Tibial artery (tissue), 4 donors: ENCODE measurements at regions not wholly inside any gene's neighbourhood (a gene's known extent, or its start where the extent isn't known, plus 50 kb on each side); places are given as distances from the start of the nearest gene placed in this dataset.
"Not testable (repeated sequence)": the region's sequence is repeated elsewhere in the genome, so short reads cannot be mapped to it uniquely, and the experiment has no call there.

Experiments used
- DNase-seq, 2 donors: peaks; one replicate each; pipeline ENCODE4 v3.0.0-alpha.2; 2019
- H3K27ac ChIP-seq, 2 donors: fragments of 200-600 bp; sonication (generic) in 1 of 2; 1 replicate in 1 of 2; 2 replicates in 1 of 2; pipeline ENCODE4 v1.5.1; 2018 to 2019; ENCODE audit warnings: mild to moderate bottlenecking in 1 of 2
- H3K27me3 ChIP-seq, 2 donors: fragments of 200-600 bp; sonication (generic) in 1 of 2; one replicate each; pipeline versions ENCODE4 v1.5.1 to v1.6.0; 2016 to 2019
- H3K36me3 ChIP-seq, 3 donors: fragments of 200-600 bp; sonication (generic) in 2 of 3; one replicate each; pipeline ENCODE4 v1.5.1; 2016 to 2019; ENCODE audit warnings: mild to moderate bottlenecking in 2 of 3
- H3K4me1 ChIP-seq, 4 donors: fragments of 200-600 bp; sonication (generic) in 2 of 4; 1 replicate in 3 of 4; 2 replicates in 1 of 4; pipeline ENCODE4 v1.5.1; 2016 to 2019
- H3K4me3 ChIP-seq, 2 donors: fragments of 200-600 bp; sonication (generic) in 1 of 2; 1 replicate in 1 of 2; 2 replicates in 1 of 2; pipeline ENCODE4 v1.5.1; 2018 to 2019; ENCODE audit warnings: mild to moderate bottlenecking in 2 of 2
- H3K9me3 ChIP-seq, 3 donors: fragments of 200-600 bp; sonication (generic) in 1 of 3; one replicate each; pipeline ENCODE4 v1.5.1; 2016 to 2019
- intact Hi-C: fragments of 100-400 bp; cut with DNase I; formaldehyde crosslinking; loops from one replicate; pipeline ENCODE4 v1.15.0; 2023; ENCODE audit warnings: low total_unique reads
- TF ChIP-seq, protein P1 (sequence below), 2 experiments: fragments of 200-600 bp in 1 of 2; fragments of 450-650 bp in 1 of 2; IDR thresholded peaks; one replicate each; pipeline ENCODE4 v1.5.1; 2017 to 2019; ENCODE audit warnings: antibody characterized with exemption in 2 of 2, mild to moderate bottlenecking in 1 of 2, moderate library complexity in 1 of 2

DNA sequence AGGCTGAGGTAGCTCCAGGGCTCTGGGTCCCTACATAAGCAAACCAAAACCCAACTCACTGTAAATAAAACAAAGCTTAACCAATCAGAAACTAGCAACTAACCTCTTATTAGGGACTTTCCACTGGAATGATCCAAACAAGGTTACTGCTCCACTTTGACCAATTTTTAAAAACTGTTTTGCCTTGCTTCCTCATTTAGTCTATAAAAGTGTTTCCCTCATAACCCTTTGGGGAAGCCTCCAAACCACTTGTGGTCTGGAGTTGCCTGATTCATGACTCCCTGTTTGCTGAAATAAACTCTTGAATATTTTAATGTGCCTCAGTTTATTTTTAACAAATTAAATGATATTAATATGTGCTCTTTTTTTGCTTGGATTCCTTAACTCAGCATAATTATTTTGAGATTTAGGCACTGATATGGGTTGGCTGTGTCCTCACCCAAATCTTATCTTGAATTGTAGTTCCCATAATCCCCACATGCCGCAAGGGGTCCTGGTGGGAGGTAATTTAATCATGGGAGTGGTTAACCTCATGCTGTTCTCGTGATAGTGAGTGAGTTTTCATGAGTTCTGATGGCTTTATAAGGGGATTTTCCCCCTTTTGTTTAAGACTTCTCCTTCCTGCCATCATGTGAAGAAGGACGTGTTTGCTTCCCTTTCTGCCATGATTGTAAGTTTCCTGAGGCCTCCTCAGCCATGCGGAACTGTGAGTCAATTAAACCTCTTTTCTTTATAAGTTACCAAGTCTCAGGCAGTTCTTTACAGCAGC lies 90.6 kb downstream of the CD200R1L start:
- no peak overlapping the region for H3K27ac ChIP-seq
- H3K4me3 ChIP-seq, result no peak overlapping the region
- TF ChIP-seq, protein P1, sequence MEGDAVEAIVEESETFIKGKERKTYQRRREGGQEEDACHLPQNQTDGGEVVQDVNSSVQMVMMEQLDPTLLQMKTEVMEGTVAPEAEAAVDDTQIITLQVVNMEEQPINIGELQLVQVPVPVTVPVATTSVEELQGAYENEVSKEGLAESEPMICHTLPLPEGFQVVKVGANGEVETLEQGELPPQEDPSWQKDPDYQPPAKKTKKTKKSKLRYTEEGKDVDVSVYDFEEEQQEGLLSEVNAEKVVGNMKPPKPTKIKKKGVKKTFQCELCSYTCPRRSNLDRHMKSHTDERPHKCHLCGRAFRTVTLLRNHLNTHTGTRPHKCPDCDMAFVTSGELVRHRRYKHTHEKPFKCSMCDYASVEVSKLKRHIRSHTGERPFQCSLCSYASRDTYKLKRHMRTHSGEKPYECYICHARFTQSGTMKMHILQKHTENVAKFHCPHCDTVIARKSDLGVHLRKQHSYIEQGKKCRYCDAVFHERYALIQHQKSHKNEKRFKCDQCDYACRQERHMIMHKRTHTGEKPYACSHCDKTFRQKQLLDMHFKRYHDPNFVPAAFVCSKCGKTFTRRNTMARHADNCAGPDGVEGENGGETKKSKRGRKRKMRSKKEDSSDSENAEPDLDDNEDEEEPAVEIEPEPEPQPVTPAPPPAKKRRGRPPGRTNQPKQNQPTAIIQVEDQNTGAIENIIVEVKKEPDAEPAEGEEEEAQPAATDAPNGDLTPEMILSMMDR (IDR thresholded peaks at IDR 0.05), result no peak
- H3K4me1 ChIP-seq, result no peaks in the 10 kb centered on the region
- no peaks in the 10 kb centered on the region for H3K9me3 ChIP-seq
- no peaks in the 10 kb centered on the region for H3K36me3 ChIP-seq
- no peaks in the 10 kb centered on the region for H3K27me3 ChIP-seq
- intact Hi-C loops, result no loop called here
- no peak for DNase-seq

DNA sequence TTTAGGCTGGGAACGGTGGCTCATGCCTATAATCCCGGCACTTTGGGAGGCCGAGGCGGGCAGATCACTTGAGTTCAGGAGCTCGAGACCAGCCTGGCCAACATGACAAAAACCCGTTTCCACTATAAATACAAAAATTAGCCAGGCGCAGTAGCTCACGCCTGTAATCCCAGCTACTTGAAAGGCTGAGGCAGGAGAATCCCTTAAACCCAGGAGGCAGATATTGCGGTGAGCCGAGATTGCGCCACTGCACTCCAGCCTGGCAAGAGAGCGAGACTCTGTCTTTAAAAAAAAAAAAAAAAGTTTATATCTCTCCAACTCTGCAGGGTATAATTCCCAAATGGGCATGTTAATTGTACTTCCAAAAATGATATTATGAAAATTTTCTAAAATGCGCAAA lies 91.6 kb downstream of the CD200R1L start:
- DNase-seq, H3K9me3 ChIP-seq, H3K4me1 ChIP-seq, H3K27me3 ChIP-seq, H3K4me3 ChIP-seq, H3K27ac ChIP-seq, H3K36me3 ChIP-seq, intact Hi-C loops: not testable (repeated sequence)

DNA sequence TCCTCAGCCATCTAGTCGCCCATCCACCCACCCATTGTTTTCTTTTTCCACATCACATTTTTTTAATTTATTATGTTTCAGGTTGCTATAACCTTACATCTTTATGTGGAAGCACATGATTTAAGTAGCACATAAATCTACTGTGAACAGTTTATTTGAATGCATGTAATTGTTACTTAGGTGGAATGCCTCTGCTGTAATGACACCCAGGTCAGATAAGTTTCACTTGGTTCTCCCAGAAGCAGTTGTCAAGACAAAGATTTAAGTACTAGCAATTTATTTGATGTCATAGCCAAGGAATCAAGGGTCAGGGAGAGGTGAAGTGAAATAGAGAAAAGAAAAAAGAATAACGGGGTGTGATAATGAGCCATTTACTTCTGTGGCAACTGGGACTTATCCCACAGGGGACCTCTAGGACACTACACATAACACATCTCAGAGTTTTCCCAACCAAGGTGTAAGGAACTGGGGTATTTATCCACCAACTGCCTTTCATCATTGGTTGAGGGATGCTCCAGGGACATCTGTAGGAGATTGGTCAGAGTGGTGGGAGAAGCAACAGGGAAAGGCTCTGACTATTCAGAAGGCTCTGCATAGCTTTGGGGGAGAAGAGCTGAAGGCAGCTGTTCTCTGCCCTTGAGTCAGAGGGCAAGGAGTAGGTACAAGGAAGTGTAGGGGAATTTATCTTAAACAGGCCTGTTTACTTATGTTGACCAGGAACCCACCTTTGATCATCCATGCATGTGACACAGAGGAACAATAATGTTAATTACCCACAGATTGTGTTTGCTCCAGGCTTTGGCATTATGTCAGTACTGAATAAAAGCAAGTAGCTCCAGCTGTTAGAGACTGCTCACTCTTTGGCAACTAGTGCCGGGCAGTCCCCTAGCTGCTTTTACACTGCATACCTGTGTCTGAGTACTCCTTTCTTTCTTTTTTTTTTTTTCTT lies 94.8 kb downstream of the CD200R1L start:
- Histone ChIP-seq H3K27me3 (no peaks in the 10 kb centered on the region), H3K9me3 (no peaks in the 10 kb centered on the region), H3K36me3 (no peaks in the 10 kb centered on the region), H3K27ac (no peak overlapping the region), H3K4me1 (no peaks in the 10 kb centered on the region), H3K4me3 (no peak overlapping the region)
- intact Hi-C loops, result no loop called here
- DNase-seq, result no peak
- TF ChIP-seq, protein P1 (IDR thresholded peaks at IDR 0.05), result no peak

DNA sequence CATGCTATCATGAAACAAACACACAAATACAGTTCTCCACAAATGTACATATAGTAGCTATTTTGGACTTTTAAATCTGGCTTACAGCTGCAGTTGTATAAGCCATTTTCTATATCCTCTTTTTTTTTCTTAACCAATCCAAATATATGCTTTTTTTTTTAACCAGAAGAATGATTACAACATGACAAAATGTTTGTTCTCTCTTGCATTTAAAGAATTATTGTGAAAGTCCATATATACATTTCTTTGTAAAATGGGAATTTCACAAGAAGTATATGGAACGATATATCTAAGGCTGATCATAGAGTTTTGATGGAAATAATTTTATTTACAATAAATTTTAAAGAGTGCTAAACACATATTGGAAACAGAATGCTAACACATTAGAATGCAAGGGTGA lies 95.6 kb downstream of the CD200R1L start:
- H3K27ac ChIP-seq, result no peak overlapping the region
- H3K9me3 ChIP-seq, result no peaks in the 10 kb centered on the region
- no peaks in the 10 kb centered on the region for H3K36me3 ChIP-seq
- no peaks in the 10 kb centered on the region for H3K27me3 ChIP-seq
- TF ChIP-seq, protein P1 (IDR thresholded peaks at IDR 0.05), result no peak
- H3K4me1 ChIP-seq, result no peaks in the 10 kb centered on the region
- no peak overlapping the region for H3K4me3 ChIP-seq
- intact Hi-C loops, result no loop called here
- DNase-seq, result no peak

DNA sequence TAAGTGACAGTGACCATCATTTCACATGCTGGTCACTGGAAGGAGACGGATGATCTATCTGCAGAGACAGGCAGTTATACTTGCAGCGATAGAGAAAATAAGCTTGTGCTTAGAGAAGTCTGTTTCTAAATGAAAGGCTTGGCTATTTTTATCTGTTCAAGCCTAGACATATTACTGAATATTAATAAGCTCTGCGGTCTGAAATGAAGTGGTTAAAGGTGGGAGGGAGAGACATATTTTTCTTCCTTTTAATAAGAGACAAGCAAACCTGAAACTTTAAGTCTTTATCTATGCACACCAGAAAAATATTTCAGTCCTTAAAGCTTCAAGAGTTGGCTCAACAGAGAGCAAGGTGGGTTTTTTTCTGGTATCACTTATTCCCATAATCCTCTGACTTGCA lies 99.0 kb downstream of the CD200R1L start:
- H3K27ac ChIP-seq, result no peak overlapping the region
- H3K9me3 ChIP-seq, result no peaks in the 10 kb centered on the region
- no peaks in the 10 kb centered on the region for H3K27me3 ChIP-seq
- TF ChIP-seq, protein P1 (IDR thresholded peaks at IDR 0.05), result no peak
- H3K4me1 ChIP-seq, result no peaks in the 10 kb centered on the region
- intact Hi-C loops, result no loop called here
- DNase-seq, result no peak
- H3K4me3 ChIP-seq, result no peak overlapping the region
- H3K36me3 ChIP-seq, result no peaks in the 10 kb centered on the region
